H1 (cell line): ENCODE measurements at regions not wholly inside any gene's neighbourhood (a gene's known extent, or its start where the extent isn't known, plus 50 kb on each side); places are given as distances from the start of the nearest gene placed in this dataset.

Experiments used
- CTCF ChIA-PET: fragments of 300-600 bp; sonication (Branson Sonifier 250); formaldehyde crosslinking; loops from one replicate; lab custom pipeline; 2021; ENCODE audit not compliant: partially characterized antibody; lab: Charles Lee
- POLR2A ChIA-PET: fragments of 300-600 bp; sonication (Branson Sonifier 250); formaldehyde crosslinking; loops from one replicate; lab custom pipeline; 2021; ENCODE audit warnings: inconsistent platforms; ENCODE audit not compliant: partially characterized antibody; lab: Charles Lee
- DNase-seq, 2 experiments: peaks; one replicate each; pipeline versions ENCODE4 v3.0.0 to v3.0.0-alpha.2; 2010 to 2022; ENCODE audit warnings: low spot score in 2 of 2, low read depth in 1 of 2, mixed read lengths in 1 of 2
- FAIRE-seq: peaks from 2 replicates; lab custom pipeline; 2011; peaks lifted over from hg19 to GRCh38; lab: Jason Lieb, UNC
- H2AFZ ChIP-seq: 2 replicates; pipeline ENCODE4 v1.8.1; 2012; ENCODE audit warnings: low read length, inconsistent platforms
- H2AK5ac ChIP-seq: 2 replicates; pipeline ENCODE4 v1.6.1; 2013; ENCODE audit warnings: low read depth, low read length
- H2BK120ac ChIP-seq: replicated peaks from 2 replicates; pipeline ENCODE3; 2013; ENCODE audit warnings: low read depth, low read length, inconsistent platforms
- H2BK12ac ChIP-seq: 2 replicates; pipeline ENCODE4 v1.6.1; 2013; ENCODE audit warnings: low read depth, low read length
- H2BK15ac ChIP-seq: 2 replicates; pipeline ENCODE4 v1.6.1; 2013; ENCODE audit warnings: low read length
- H2BK20ac ChIP-seq: 2 replicates; pipeline ENCODE4 v1.6.1; 2013; ENCODE audit warnings: low read length
- H2BK5ac ChIP-seq: 2 replicates; pipeline ENCODE4 v1.6.1; 2013; ENCODE audit warnings: low read depth, low read length
- H3K14ac ChIP-seq: 2 replicates; pipeline ENCODE4 v1.6.1; 2013; ENCODE audit warnings: inconsistent platforms; ENCODE audit not compliant: insufficient read length
- H3K18ac ChIP-seq: 2 replicates; pipeline ENCODE4 v1.6.1; 2013; ENCODE audit warnings: low read length; ENCODE audit errors: extremely low read depth
- H3K23ac ChIP-seq: 2 replicates; pipeline ENCODE4 v1.6.1; 2013; ENCODE audit warnings: inconsistent platforms; ENCODE audit not compliant: insufficient read length
- H3K23me2 ChIP-seq: 2 replicates; pipeline ENCODE4 v1.6.1; 2013; ENCODE audit warnings: low read depth, low read length
- H3K27ac ChIP-seq: 2 replicates; pipeline ENCODE4 v1.6.1; 2011; ENCODE audit warnings: low read depth, low read length, inconsistent platforms
- H3K27me3 ChIP-seq, 4 experiments: replicated peaks in 1 of 4; 1 replicate in 1 of 4; 2 replicates in 3 of 4; pipeline versions ENCODE4 v1.6.1 to v1.8.1; 2011 to 2013; ENCODE audit warnings: low read length in 3 of 4, mild to moderate bottlenecking in 3 of 4, inconsistent platforms in 2 of 4, mixed read lengths in 2 of 4, moderate library complexity in 1 of 4; ENCODE audit not compliant: control insufficient read depth in 3 of 4, insufficient read depth in 3 of 4; ENCODE audit errors: extremely low read depth in 1 of 4
- H3K36me3 ChIP-seq, 4 experiments: 2 replicates each; pipeline versions ENCODE4 v1.6.1 to v1.8.1; 2011 to 2013; ENCODE audit warnings: mild to moderate bottlenecking in 4 of 4, low read length in 3 of 4, moderate library complexity in 2 of 4, control low read depth in 1 of 4, inconsistent platforms in 1 of 4; ENCODE audit not compliant: insufficient read depth in 4 of 4, control insufficient read depth in 2 of 4
- H3K4ac ChIP-seq: replicated peaks from 2 replicates; pipeline ENCODE3; 2013; ENCODE audit warnings: low read length, low read depth, mixed read lengths, inconsistent platforms; ENCODE audit not compliant: insufficient read length
- H3K4me1 ChIP-seq, 4 experiments: replicated peaks in 1 of 4; 1 replicate in 1 of 4; 2 replicates in 3 of 4; pipeline versions ENCODE4 v1.6.1 to v1.8.1; 2011 to 2013; ENCODE audit warnings: low read length in 3 of 4, inconsistent platforms in 2 of 4, mixed read lengths in 1 of 4; ENCODE audit not compliant: insufficient read depth in 4 of 4, control insufficient read depth in 3 of 4
- H3K4me2 ChIP-seq, 2 experiments: 2 replicates each; pipeline versions ENCODE4 v1.6.1 to v1.8.1; 2011 to 2013; ENCODE audit warnings: low read depth in 2 of 2, low read length in 2 of 2, control low read depth in 1 of 2, inconsistent platforms in 1 of 2, mild to moderate bottlenecking in 1 of 2; ENCODE audit not compliant: insufficient read depth in 1 of 2
- H3K4me3 ChIP-seq, 4 experiments: fragments of 200-600, 300-600 bp in 1 of 4; sonication (generic), shearing (Covaris generic), sonication (Bioruptor Twin) in 1 of 4; 2 replicates each; pipeline versions ENCODE4 v1.5.1 to v1.8.1; 2011 to 2016; ENCODE audit warnings: low read length in 4 of 4, low read depth in 3 of 4, control low read depth in 2 of 4, inconsistent platforms in 2 of 4, mild to moderate bottlenecking in 2 of 4, mixed read lengths in 1 of 4, moderate library complexity in 1 of 4; ENCODE audit not compliant: insufficient read depth in 2 of 4; ENCODE audit errors: extremely low read depth in 1 of 4
- H3K56ac ChIP-seq: replicated peaks from 2 replicates; pipeline ENCODE3; 2013; ENCODE audit warnings: low read depth, mild to moderate bottlenecking, mixed read lengths, low read length, inconsistent platforms; ENCODE audit not compliant: insufficient read length
- H3K79me1 ChIP-seq: 2 replicates; pipeline ENCODE4 v1.6.1; 2013; ENCODE audit warnings: low read depth, low read length, control low read depth
- H3K79me2 ChIP-seq, 2 experiments: 2 replicates each; pipeline versions ENCODE4 v1.6.1 to v1.8.1; 2012 to 2013; ENCODE audit warnings: low read length in 2 of 2, mild to moderate bottlenecking in 2 of 2, inconsistent platforms in 1 of 2; ENCODE audit not compliant: insufficient read depth in 2 of 2, control insufficient read depth in 1 of 2
- H3K9ac ChIP-seq, 4 experiments: replicated peaks in 1 of 4; 1 replicate in 1 of 4; 2 replicates in 3 of 4; pipeline versions ENCODE4 v1.6.1 to v1.8.1; 2011 to 2013; ENCODE audit warnings: low read depth in 3 of 4, low read length in 3 of 4, control low read depth in 2 of 4, mild to moderate bottlenecking in 2 of 4, moderate library complexity in 2 of 4, inconsistent platforms in 1 of 4; ENCODE audit errors: extremely low read depth in 1 of 4
- H3K9me3 ChIP-seq, 2 experiments: 2 replicates each; pipeline versions ENCODE4 v1.6.1 to v1.8.1; 2012 to 2013; ENCODE audit warnings: mild to moderate bottlenecking in 2 of 2, moderate library complexity in 2 of 2, control low read depth in 1 of 2, inconsistent platforms in 1 of 2, low read depth in 1 of 2, low read length in 1 of 2, mixed read lengths in 1 of 2; ENCODE audit not compliant: insufficient read depth in 2 of 2
- H4K20me1 ChIP-seq, 2 experiments: replicated peaks in 1 of 2; 2 replicates each; pipeline versions ENCODE3 to v1.8.1; 2011 to 2013; ENCODE audit warnings: inconsistent platforms in 2 of 2, low read length in 2 of 2, mild to moderate bottlenecking in 1 of 2; ENCODE audit not compliant: insufficient read depth in 2 of 2, control insufficient read depth in 1 of 2
- H4K5ac ChIP-seq: 2 replicates; pipeline ENCODE4 v1.6.1; 2013; ENCODE audit warnings: low read length, low read depth, mixed read lengths, inconsistent platforms; ENCODE audit not compliant: insufficient read length
- H4K8ac ChIP-seq: 2 replicates; pipeline ENCODE4 v1.8.0; 2013; ENCODE audit warnings: mild to moderate bottlenecking, moderate library complexity, low read length, inconsistent platforms; ENCODE audit not compliant: insufficient read depth; ENCODE audit errors: extremely low read depth
- H4K91ac ChIP-seq: replicated peaks from 2 replicates; pipeline ENCODE3; 2013; ENCODE audit warnings: low read length, mixed read lengths, inconsistent platforms; ENCODE audit not compliant: insufficient read length
- BRCA1 ChIP-seq: IDR thresholded peaks from 2 replicates; pipeline ENCODE4 v1.6.1; 2012; ENCODE audit warnings: low read depth, low read length, improper control_type of control experiment
- EP300 ChIP-seq, 2 experiments: IDR thresholded peaks; 1 replicate in 1 of 2; 2 replicates in 1 of 2; pipeline ENCODE4 v1.6.1; 2011 to 2012; ENCODE audit warnings: low read depth in 2 of 2, low read length in 2 of 2, mild to moderate bottlenecking in 2 of 2, borderline replicate concordance in 1 of 2, inconsistent platforms in 1 of 2, moderate library complexity in 1 of 2
- MAFK ChIP-seq: IDR thresholded peaks from 2 replicates; pipeline ENCODE4 v1.6.1; 2012; ENCODE audit warnings: low read depth, mild to moderate bottlenecking, improper control_type of control experiment, low read length
- POLR2A ChIP-seq, 2 experiments: IDR thresholded peaks; 1 replicate in 1 of 2; 2 replicates in 1 of 2; pipeline ENCODE4 v1.6.1; 2011; ENCODE audit warnings: low read depth in 2 of 2, low read length in 2 of 2, mild to moderate bottlenecking in 2 of 2; ENCODE audit errors: control extremely low read depth in 1 of 2
- SP2 ChIP-seq: IDR thresholded peaks from 2 replicates; pipeline ENCODE4 v1.6.1; 2012; ENCODE audit warnings: mild to moderate bottlenecking, low read length, inconsistent platforms
- TAF7 ChIP-seq: optimal IDR thresholded peaks from 2 replicates; pipeline ENCODE3; 2011; ENCODE audit warnings: low read depth, mild to moderate bottlenecking, inconsistent platforms, low read length, moderate library complexity, borderline replicate concordance
- WGBS, 2 experiments: shearing (Covaris generic) in 1 of 2; methylation state at CpG; one replicate each; pipeline versions ENCODE4 v1.1.6 to v1.1.7; 2013 to 2015; ENCODE audit warnings: low lambda C conversion rate in 2 of 2, mixed read lengths in 2 of 2, inconsistent platforms in 1 of 2, low coverage in 1 of 2, missing lambda C conversion rate in 1 of 2; ENCODE audit not compliant: insufficient replicate concordance in 2 of 2, insufficient coverage in 1 of 2, insufficient read length in 1 of 2; ENCODE audit errors: extremely low coverage in 1 of 2, missing lambda C conversion rate in 1 of 2; 5-methylcytosine and 5-hydroxymethylcytosine counted together

DNA sequence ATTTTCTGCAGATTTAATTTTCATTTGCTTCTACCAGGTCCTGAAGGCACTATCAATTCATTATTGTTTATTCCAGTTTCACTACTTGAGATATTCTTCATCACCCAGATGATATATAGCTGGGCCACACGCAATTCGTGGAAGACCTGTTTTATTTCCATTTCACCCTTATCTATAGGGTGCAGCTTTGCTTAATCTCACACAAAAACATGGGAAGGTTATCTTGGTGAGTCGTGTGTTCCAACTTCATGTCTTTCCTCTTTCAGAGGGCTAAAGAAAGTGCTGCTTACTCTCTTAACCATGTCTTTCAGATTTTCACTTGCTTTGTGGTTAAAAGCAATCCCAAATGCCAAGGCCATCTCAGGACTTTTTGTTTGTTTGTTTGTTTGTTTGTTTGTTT is 194.0 kb downstream of the SOD2 start:
- CTCF ChIA-PET = interaction anchor here (1.7 kb wide), 1 partner anchor 324 kb away, joined by 3 read pairs; no protein-coding TSS in a partner anchor

More for the DNA sequence above, 194.0 kb downstream of the SOD2 start:
- H3K4me2 ChIP-seq = no peak overlapping the region
- H3K27me3 ChIP-seq = no peaks in the 10 kb centered on the region
- H3K4me1 ChIP-seq = no peaks in the 10 kb centered on the region
- H4K5ac ChIP-seq = no peak overlapping the region
- H2BK20ac ChIP-seq = no peak overlapping the region
- H3K4me3 ChIP-seq = no peak overlapping the region
- no peaks in the 10 kb centered on the region for H4K20me1 ChIP-seq
- H3K79me1 ChIP-seq = no peaks in the 10 kb centered on the region
- peaks cover 41 to 42% of the 10 kb centered on the region in 2 experiments for H3K9me3 ChIP-seq
- no peak overlapping the region for H3K23ac ChIP-seq
- H3K4ac ChIP-seq = no peak overlapping the region
- DNase-seq (no peak), FAIRE-seq (no peak)
- 59% methylated on average over 3 of the region's 3 CpGs; no CpG with 5 or more reads in 1 of the 2 experiments for whole genome bisulfite sequencing, 2 experiments
- no peak overlapping the region for H2BK5ac ChIP-seq
- H3K14ac ChIP-seq = no peak overlapping the region
- no peaks in the 10 kb centered on the region for H3K36me3 ChIP-seq
- H3K9ac ChIP-seq = no peak overlapping the region
- no peak overlapping the region for H4K8ac ChIP-seq
- no peak overlapping the region for H2BK120ac ChIP-seq
- POLR2A ChIA-PET = no interaction called here
- no peak for TF ChIP-seq SP2
- TF ChIP-seq POLR2A (IDR thresholded peaks at IDR 0.05; ENCODE audit: control extremely low read depth in 1 of 2, low read depth in 2 of 2, low read length in 2 of 2) = no peak
- TF ChIP-seq MAFK = no peak
- no peak for TF ChIP-seq EP300 (IDR thresholded peaks at IDR 0.05; ENCODE audit: borderline replicate concordance in 1 of 2, low read depth in 2 of 2, low read length in 2 of 2)
- no peak for TF ChIP-seq BRCA1
- TF ChIP-seq TAF7 = no peak
- H2AFZ ChIP-seq = no peak overlapping the region
- H2AK5ac ChIP-seq = no peak overlapping the region
- H3K18ac ChIP-seq = no peak overlapping the region
- no peak overlapping the region for H2BK15ac ChIP-seq
- no peak overlapping the region for H3K56ac ChIP-seq
- no peaks in the 10 kb centered on the region for H3K79me2 ChIP-seq
- no peak overlapping the region for H4K91ac ChIP-seq
- H3K23me2 ChIP-seq = no peaks in the 10 kb centered on the region
- no peak overlapping the region for H2BK12ac ChIP-seq
- H3K27ac ChIP-seq = no peak overlapping the region
